EH (cell line): ENCODE measurements at regions not wholly inside any gene's neighbourhood (a gene's known extent, or its start where the extent isn't known, plus 50 kb on each side); places are given as distances from the start of the nearest gene placed in this dataset.
"Not testable (repeated sequence)": the region's sequence is repeated elsewhere in the genome, so short reads cannot be mapped to it uniquely, and the experiment has no call there.

Experiments
- DNase-seq: peaks from one replicate; pipeline ENCODE4 v3.0.0-alpha.2; 2015; ENCODE audit warnings: low read depth

DNA sequence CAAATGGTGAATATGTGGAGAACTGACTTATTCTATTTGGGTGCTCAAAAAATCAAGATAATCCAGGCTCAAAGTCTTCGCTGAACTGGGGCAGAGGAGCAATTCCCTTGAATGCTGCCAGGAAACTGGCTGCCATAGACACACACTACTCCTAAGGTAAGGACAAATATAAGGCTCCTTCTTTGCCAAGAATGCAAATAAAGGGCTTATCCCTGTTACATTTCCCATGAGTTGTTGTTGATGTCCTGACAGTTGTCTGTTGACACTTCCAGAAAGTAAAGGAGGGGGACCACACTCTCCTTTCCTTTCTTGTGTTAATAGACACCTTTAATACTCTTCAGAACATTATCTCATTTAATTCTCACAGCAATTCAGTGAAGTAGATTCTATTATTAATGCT lies 212.2 kb upstream of the PTBP2 start:
- no peak for DNase-seq

DNA sequence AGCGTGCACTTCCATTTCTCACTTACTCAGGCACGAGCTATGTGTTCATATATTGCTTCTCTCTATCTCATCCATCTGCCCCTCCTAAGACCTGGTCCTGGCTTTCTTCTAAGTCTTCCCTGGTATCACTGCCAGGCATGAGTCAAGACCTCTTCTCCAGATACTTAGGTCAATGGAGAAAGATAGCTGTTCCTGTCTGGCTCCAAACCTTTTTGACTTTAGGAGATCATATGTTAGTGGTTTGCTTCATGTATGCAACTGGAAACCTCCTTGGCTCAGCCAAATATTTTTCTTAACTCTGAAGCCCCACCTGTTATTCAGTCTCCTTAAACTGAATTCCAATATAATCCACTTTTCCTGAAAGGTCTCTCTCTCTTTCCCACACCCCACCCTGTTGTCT lies 211.6 kb upstream of the PTBP2 start:
- DNase-seq, result no peak

DNA sequence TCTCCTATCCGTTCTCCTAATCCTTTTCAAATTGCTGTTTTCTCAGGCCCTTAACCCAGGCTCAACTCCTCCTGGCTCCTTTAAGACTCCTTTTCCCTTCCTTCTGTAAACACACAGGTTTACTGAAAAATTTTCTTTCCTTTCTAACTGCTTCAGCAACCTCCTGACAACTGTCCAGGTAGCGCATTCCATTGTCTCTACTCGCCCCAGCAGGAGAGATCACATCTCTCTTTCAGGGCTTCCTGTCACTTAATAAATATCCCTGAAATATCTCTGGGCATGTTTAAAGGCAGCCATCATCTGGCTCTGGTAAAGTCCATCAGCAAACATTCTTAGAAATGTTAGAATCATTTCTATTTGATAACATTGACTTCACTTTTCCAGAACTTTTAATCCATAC lies 211.2 kb upstream of the PTBP2 start:
- no peak for DNase-seq

DNA sequence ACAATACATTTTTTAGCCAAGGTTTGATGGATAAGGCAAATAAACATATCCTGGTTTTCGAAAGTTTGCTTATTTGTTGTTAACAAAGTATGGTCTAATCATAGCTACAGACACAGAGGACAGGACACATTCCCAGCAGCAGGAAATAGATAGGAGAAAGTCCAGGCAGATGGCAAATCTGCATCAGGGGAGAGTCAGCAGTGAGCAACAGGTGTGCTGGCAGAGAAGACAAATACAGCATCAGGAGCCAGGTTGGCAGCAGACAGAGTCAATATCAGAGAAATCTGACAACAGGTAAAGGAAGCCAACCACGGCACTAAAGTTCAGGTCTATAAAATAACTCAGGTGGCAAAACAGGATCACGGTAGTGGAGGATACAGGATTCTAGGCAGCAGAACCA lies 210.7 kb upstream of the PTBP2 start:
- no peak for DNase-seq

DNA sequence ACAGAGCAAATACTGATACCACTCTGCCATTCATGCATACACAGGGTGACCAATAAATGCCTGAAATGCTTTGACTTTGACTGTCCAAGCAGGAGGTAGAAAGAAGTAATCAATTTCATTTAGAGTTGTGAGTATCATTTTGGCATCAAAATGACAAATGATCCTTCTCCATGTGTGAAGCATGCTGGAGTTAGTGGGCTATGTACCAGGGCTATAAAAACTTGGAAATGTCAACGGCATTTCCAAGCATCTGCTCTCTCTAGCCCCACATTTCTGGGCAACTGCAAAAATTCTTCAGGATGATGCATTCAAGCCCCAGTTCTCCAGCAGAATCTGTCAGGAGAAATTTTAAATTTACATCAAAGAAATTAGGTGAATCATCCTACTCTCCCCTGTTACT lies 208.4 kb upstream of the PTBP2 start:
- no peak for DNase-seq

DNA sequence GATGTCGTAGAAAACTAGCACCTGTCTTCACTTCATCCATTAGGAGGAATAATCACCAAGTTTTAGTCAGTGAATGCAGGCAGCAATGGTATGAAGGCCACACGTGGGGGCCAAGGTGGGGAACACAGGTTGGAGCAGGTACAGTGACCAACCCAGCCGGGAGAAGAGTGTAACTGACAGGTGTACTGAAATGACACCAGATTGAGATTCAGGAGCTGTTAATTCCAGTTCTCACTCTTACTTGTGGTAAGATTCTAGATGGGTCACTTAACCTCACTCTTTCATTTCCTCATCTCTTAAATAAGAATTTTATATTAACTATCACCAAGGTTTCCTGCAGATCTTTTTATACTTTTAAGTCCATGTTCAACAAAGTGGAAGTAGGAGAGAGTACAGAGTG lies 206.2 kb upstream of the PTBP2 start:
- DNase-seq, result no peak

DNA sequence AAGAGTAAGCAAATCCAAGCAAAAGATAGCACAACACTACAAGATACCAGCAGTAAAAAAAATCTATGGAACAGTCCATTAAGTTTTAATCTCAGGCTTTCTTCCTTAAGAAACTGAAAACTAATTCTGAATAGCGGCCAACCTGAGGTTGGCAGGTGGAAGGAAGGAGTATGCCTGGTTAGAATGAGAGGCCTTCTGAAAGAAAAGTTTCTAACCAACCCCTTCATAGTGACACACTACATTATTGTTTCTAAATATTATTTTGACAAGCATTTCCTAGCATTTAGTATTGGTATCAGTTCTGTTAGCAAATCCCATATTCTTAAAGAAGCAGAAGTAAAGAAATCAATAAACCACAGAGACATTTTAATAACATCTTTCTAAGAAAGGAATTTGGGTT lies 205.7 kb upstream of the PTBP2 start:
- no peak for DNase-seq

DNA sequence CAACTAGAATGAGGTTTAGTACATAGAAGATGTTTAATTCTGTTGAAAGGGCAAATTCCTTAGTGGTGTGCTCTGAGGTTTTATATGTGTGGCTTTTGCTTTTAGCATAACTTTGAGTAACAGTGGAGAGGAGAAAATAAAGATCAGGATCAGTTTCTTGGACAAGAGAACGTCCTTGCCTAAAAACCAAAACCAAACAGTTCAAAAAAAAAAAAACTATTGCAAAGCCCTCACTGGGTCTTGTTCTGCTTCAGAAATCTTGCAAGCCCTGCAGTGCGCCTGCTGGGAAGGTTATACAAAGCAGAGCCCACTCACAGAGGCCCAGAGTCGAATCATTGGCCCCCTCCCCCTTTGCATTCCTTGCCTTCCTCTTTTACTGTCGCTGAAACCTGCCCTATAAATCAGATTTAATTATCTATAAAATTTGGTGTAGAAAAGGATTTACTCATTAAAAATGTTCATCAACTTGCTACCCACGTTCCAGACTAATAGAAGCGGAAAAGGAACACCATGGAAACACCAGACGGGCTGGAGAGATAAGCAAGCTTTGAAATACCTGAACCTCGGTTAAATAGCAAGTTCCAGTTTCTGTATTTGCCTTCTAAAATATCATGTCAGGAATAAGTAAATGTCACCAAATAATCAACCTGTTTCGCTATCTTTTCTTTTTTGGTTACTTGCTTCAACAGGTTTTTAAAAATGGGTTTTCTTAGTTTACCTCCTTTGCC lies 201.6 kb upstream of the PTBP2 start:
- DNase-seq, result no peak

DNA sequence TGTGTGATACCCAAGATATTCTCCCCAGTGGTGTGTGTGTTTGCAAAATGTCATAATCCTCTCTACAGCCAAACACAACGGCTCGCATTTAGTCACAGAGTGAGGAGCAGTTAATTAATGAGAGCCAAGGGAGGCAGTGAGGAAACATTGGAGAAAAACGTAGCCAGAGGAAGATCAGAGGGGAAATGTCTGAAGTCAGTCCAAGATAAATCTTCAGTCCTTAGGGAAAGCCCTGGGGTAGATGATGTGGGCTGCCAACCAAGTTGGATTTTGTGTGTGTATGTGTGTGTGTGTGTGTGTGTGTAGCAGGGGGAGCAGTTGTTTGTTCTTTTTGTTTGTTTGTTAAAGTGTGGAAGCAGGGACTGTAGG lies 201.0 kb upstream of the PTBP2 start:
- no peak for DNase-seq

DNA sequence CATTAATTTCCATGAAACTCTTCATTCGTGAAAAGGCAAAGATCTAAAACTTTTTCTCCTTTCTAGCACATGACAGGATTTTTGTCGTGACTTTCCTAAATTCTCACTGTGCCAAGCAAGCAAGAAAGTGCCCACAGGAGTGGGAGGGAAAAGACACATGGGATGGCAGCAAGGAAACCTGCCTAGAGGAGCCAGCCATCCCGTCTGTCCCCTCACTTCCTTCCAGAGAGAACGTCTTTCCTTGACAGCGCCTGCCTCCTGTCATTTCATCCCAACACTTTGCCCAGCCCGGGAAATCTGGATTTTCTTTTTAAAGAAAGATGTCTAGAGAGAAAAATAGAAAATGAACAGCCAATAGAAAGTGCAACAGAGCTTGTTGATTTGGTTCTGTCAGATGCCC lies 200.6 kb upstream of the PTBP2 start:
- no peak for DNase-seq

DNA sequence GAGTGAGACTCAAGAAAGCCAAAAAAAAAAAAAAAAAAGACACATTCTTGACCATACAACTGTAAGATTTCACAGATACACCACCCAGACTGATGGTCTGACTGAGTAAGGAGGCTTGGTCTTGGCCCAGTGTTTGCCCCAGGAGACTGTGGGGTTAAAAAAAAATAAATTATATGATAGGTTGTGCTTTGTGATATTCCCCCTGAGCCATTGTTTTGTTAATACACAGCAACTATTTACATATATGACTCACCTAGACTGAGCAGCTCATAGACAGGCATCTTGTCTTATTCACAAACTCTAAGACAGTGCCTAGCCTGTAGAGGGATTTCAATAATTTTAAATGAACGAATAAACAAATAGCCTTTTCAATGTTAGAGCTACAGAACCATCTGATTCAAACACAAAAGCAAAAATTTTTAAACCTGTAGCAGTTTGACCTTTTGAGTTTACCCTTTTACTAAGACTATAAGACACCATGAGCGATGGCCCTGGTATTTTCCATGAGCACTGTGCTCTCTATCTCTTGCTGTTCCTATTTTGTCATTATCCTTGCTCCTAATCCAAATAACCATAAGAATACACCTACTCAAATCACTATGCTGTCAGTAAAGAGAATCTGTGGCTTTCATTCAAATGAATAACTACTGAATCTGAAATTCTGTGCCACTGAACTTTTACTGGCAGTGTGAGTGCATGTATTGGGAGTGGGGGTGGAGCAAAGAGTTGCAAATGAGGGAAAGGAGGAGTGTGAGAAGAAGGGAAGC lies 199.4 kb upstream of the PTBP2 start:
- DNase-seq, result no peak

DNA sequence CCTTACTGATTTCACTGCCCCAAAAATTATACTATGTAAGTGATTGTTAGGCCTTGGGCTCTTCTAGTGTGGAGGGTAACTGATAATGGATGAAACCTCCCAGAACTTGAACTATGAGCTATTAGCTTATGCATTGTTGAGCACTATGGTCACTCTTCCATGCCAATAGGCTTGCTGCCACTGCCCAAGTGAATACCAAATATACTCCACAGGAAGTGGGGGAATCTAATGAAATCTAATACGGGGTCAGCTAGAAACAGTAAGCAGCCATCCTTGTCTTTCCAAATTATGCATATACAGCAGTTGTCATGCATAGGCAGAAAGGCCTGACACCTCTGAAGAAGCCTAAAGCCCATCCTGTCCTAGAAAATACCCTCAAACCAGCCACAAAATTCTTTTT lies 198.7 kb upstream of the PTBP2 start:
- DNase-seq, result no peak

DNA sequence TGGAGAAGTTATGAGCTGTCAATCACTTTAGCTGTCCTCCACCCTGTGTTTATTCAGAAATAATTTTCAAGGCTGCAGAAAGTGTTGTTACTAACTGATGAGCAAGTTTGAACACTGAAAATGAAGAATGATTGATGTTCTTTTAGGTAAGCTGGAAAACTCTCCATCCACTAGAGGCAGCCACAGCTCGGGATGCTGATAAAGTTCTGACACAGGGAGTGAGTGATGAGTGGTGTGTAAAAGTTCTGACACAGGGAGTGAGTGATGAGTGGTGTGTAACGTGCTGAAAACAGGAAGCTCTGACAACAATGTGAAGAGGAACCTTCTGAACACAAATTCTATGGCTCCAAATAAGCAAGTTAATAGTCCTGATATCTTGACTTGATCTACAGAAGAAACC lies 197.5 kb upstream of the PTBP2 start:
- DNase-seq, result no peak

DNA sequence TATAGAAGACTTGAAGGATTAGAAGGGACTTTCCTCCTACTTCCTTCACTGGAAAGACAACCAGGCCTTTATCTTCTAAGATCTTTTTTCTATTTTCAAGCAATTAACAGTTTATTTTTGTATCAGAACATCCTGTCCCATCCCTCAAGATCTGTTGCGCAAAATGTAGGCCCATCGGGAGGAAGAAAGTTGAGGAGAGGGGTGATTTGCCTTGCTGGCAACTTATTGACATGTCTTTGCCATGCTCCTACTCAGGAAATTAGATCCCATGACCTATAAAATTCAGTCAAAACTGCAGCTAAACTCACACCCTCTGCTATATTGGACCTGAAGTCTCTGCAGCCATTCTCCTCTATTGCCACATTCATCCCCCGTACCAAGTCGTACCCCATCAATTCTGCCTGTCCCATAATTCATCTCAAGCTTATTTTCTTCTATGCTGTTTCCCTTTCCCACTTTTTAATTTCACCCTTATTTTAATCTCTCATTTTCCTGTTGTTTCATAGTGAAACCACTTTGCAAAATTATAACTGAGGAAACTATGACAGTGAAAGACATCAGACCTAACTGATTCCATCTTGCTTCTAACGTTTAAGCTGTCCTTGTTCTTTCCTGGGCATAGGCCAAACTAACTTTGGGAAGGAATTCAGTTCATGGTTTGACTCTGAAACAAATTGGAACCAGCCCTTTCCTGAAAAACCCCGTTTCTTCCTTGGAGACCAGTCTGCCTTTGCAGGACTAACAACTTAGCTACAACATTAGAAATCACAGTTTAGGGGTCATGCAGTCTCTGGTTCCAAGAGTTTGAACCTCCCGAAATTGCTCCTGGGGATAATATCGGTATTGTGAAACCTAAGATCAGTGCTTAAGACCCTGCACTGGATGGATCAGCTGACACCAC lies 195.7 kb upstream of the PTBP2 start:
- no peak for DNase-seq

DNA sequence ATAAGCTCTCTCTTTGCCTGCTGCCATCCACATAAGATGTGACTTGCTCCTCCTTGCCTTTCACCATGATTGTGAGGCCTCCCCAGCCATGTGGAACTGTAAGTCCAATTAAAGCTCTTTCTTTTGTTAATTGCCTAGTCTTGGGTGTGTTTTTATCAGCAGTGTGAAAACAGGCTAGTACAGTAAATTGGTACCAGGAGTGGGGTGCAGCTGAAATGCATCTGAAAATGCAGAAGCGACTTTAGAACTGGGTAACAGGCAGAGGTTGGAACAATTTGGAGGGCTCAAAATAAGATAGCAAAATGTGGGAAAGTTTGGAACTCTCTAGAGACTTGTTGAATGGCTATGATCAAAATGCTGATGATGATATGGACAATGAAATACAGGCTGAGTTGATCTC lies 192.9 kb upstream of the PTBP2 start:
- not testable (repeated sequence) for DNase-seq

DNA sequence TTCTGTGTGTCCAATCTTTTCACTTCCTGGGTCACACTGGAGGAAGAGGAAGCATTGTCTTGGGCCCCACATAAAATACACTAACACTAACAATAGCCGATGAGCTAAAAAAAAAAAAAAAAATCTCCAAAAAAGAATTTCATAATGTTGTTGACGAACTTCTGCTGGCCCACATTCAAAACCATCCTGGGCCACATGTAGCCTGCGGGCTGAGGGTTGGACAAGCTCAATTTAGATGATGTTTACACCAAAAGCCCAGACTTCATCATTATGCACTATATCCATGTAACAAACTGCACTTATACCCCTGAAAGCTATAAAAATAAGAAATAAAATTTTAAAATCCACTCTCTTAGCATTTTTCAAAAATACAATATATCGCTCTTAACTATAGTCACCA lies 187.8 kb upstream of the PTBP2 start:
- DNase-seq, result no peak

DNA sequence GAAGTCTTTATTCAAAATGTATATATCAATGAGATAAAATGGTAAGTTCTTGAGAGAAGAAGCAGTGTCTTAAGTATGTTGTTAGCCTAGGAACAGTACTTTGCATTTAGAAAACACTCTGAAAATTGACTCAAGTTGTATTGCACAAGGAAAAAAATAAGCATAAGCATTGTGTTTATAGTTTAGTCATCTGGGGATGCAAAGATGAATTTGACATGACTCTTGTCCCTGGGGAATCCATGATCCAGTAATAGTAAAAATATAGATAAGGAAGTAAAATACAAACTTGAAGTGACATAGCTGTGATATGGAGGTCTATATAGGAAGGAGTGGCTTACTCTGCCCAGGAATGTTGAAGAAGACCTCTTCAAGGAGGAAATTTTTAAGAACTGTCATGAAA lies 185.0 kb upstream of the PTBP2 start:
- no peak for DNase-seq

DNA sequence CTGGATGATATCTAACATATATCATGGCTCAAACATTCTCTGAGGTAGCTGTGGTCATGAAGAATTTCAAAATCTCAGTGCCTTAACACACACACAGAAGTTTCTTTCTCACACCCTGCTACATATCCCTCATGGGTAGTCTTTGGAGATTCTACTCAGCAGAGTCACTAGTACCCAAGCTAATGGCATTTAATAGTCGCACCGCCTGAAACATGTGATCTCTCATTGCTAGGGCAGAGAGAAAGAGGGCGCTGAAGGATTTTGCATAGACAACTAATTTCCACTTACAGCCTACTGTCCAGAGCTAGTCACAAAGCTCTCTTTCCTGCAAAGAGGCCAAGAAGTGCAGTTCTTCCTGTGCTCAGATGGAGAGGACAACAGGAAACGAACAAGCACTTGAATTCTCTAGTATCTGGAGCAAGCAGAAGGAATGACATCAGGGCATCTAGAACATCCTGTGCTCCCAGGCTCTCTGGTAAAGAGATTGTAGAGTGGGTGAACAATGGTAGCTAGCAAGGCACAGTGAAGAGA lies 183.4 kb upstream of the PTBP2 start:
- DNase-seq, result peak; percentile 34

DNA sequence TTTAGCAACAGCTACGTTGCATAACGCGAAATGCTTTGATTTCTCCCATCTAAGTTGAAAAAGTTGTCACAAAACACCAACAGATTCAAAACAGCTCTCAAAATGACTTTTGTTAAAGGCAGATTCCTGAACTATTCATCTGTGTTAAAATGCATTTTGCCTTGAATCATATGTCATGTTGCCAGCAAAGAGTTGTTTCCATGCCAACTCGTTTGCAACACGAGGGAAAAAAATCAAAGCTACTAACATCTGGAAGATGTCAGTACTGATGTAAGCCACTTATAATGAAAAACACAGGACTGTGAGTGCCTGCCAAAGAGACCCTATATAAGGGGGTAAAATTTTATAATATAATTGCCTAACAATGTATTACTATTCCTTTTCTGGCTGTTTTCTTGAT lies 182.7 kb upstream of the PTBP2 start:
- peak; percentile 52 for DNase-seq

DNA sequence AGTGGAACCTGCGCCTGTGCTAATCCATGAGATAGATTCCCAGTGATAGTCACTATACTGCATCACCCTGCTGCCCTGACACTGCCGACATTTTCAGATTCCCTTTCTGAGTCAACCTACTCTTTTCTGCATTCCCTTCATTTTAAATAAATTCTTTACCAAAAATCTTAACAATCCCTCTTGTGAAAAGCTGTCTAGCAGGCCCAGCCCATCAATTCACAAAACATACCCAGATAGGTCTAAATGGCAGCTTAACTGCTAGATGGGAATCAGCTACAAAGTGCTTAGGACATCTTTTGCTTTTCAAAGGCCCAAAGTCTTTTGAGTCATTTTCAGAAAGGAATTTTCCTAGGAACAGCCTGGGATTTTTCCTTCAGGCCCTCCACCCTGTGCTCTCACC lies 180.1 kb upstream of the PTBP2 start:
- no peak for DNase-seq

DNA sequence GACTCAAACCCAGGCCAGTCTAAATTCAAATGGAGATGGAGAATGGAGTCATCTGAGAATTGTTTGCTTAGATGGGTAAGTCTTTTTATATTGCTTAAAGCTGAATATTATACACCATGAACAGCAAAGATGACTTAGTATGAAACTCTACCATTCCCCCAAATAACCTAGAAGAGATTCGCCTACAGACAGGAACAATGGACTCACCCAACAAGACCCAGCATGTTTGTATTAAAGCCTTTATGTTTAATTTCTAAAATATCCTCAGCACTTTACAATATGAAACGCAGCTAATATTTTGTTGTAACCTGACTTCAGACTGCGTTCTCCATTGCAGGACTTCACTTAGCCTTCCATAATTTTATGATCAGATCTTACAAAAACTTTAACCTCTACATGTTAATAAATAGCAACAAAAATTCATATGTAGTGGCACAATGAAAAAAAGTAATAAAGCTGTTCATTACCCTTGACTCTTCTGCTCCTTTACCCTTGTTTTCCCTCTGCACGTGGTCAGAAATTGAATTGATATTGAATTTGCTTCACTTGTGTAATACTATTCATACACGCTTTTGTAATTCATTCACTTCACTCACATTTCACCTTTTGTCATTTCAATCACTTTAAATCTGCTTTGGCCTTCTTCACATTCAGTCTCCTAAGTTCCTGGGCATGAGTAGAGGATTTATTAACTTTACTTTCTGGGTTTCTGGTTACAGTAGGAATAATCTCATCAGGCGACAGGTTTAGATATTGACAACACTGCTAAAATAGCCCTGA lies 177.3 kb upstream of the PTBP2 start:
- DNase-seq, result no peak

DNA sequence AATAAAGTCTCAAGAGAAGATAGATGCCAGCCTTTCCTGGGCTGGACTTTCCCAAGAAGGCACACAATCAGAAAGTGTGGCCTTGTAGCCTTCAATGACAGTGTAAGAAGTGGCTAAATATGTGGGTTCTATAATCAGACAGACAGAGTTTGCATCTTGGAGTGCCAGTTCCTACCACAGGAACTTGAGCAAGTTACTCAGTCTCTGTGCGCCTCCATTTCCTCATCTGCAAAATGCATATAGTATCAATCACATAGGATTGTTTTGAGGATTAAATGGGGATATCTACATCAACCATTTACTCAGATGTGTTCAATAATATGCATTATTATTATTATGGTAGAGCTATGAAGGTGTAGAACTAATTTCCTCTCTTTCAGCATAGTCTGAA lies 176.8 kb upstream of the PTBP2 start:
- no peak for DNase-seq
